Stimulated activated naive B cell treated with anti-CD40 and anti-IgM and Interleukin-4, amounts not matched to agents 10 μg/mL and 1 μg/mL and 100 μg/mL, for 72 hours (primary cell): ENCODE measurements at regions not wholly inside any gene's neighbourhood (a gene's known extent, or its start where the extent isn't known, plus 50 kb on each side); places are given as distances from the start of the nearest gene placed in this dataset.

Experiments
- ATAC-seq, 2 donors: fragments of 150-1000 bp; cut with Tn5 transposase; replicated peaks; 2 replicates each; pipeline ENCODE4 v1.10.0; 2021; ENCODE audit warnings: moderate library complexity in 1 of 2
- DNase-seq: peaks from one replicate; pipeline ENCODE4 v3.0.0; 2021
- H3K27ac Mint-ChIP-seq: one replicate; pipeline ENCODE4 v1.8.0; 2022; ENCODE audit warnings: mild to moderate bottlenecking, mixed read lengths
- H3K27me3 Mint-ChIP-seq, 2 donors: one replicate each; pipeline ENCODE4 v1.8.0; 2022; ENCODE audit warnings: mixed read lengths in 2 of 2
- H3K36me3 Mint-ChIP-seq, 2 donors: one replicate each; pipeline ENCODE4 v1.8.0; 2022; ENCODE audit warnings: mixed read lengths in 2 of 2, mild to moderate bottlenecking in 1 of 2
- H3K4me1 Mint-ChIP-seq, 2 donors: one replicate each; pipeline ENCODE4 v1.8.0; 2022; ENCODE audit warnings: mixed read lengths in 2 of 2, mild to moderate bottlenecking in 1 of 2
- H3K4me3 Mint-ChIP-seq, 2 donors: one replicate each; pipeline ENCODE4 v1.8.0; 2022; ENCODE audit warnings: mild to moderate bottlenecking in 2 of 2, mixed read lengths in 2 of 2, moderate library complexity in 1 of 2
- H3K9me3 Mint-ChIP-seq, 2 donors: one replicate each; pipeline ENCODE4 v1.8.0; 2022; ENCODE audit warnings: mixed read lengths in 2 of 2, mild to moderate bottlenecking in 1 of 2

GRCh38 chr2:221360742-221361141 is 211.4 kb downstream of the EPHA4 start:
- Mint-ChIP-seq H3K4me3 (no peak overlapping the region), H3K36me3 (no peaks in the 10 kb centered on the region), H3K4me1 (no peaks in the 10 kb centered on the region), H3K9me3 (peaks cover 0 to 2% of the 10 kb centered on the region in 2 donors), H3K27ac (no peak overlapping the region), H3K27me3 (no peaks in the 10 kb centered on the region)
- ATAC-seq = no peak
- no peak for DNase-seq

GRCh38 chr2:221361633-221362032 is 210.5 kb downstream of the EPHA4 start:
- Mint-ChIP-seq H3K4me3 (no peak overlapping the region), H3K36me3 (no peaks in the 10 kb centered on the region), H3K27me3 (no peaks in the 10 kb centered on the region), H3K4me1 (no peaks in the 10 kb centered on the region), H3K27ac (no peak overlapping the region), H3K9me3 (peaks cover 0 to 1% of the 10 kb centered on the region in 2 donors)
- ATAC-seq (no peak), DNase-seq (no peak)

- ATAC-seq (no peak), DNase-seq (no peak)
- H3K4me3 Mint-ChIP-seq = no peak overlapping the region
- H3K4me1 Mint-ChIP-seq = no peaks in the 10 kb centered on the region
- no peaks in the 10 kb centered on the region for H3K9me3 Mint-ChIP-seq
- peaks cover 0 to 11% of the 10 kb centered on the region in 2 donors for H3K27me3 Mint-ChIP-seq
- no peak overlapping the region for H3K27ac Mint-ChIP-seq
- H3K36me3 Mint-ChIP-seq = no peaks in the 10 kb centered on the region
Measured at GRCh38 chr2:221364672-221365071, 207.4 kb downstream of the EPHA4 start.
